ENCODE measurements at regions not wholly inside any gene's neighbourhood (a gene's known extent, or its start where the extent isn't known, plus 50 kb on each side); places are given as distances from the start of the nearest gene placed in this dataset.

DNA sequence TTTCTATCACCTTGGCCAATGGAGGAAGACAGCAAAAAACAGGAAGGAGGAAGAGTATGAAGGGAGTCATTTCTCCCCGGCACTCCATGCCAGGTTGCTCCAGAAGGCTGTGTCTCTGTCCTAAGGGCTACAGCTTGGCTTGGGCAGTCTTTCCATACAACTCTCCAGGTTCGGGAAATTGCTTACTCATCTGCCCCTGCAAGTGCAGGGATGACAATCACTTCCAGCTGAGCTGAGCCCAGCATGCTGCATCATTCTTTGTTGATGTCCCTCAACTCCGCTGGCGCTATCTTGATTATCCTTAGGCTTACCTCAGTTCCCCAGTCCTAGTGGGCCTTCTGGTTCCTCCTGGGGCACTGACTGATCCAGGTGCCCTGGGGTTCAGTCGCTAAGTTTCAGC, 86.9 kb upstream of the COPS8 start:
- no peak overlapping the region for H3K4me3 ChIP-seq (ENCODE audit: extremely low read depth in 1 of 4, insufficient read depth in 2 of 4, low read depth in 3 of 4, low read length in 4 of 4)

More for the DNA sequence above, 86.9 kb upstream of the COPS8 start:
- Histone ChIP-seq H2BK5ac (ENCODE audit: low read depth, low read length) (no peak overlapping the region), H4K8ac (ENCODE audit: extremely low read depth, insufficient read depth, low read length) (no peak overlapping the region; the same call in 1 of the 2 replicates), H3K4me1 (replicated peaks in 1 of 4; ENCODE audit: control insufficient read depth in 3 of 4, insufficient read depth in 4 of 4, low read length in 3 of 4) (peaks cover 3 to 11% (median 4%) of the 10 kb centered on the region in 4 experiments; a peak in 5 of 7 replicates), H3K4me2 (ENCODE audit: insufficient read depth in 1 of 2, low read depth in 2 of 2, low read length in 2 of 2) (no peak overlapping the region; a peak in 1 of 4 replicates), H3K79me1 (ENCODE audit: low read depth, low read length) (no peaks in the 10 kb centered on the region), H2BK15ac (ENCODE audit: low read length) (0 out of 2 replicates have a peak overlapping the region, but pooled peaks have one; percentile 8), H2BK20ac (ENCODE audit: low read length) (0 out of 2 replicates have a peak overlapping the region, but pooled peaks have one; percentile 27), H3K18ac (ENCODE audit: extremely low read depth, low read length) (no peak overlapping the region), H2AFZ (ENCODE audit: low read length) (no peak overlapping the region), H3K27ac (ENCODE audit: low read depth, low read length) (no peak overlapping the region), H3K23ac (ENCODE audit: insufficient read length) (no peak overlapping the region), H4K5ac (ENCODE audit: insufficient read length, low read depth, low read length) (no peak overlapping the region), H2AK5ac (ENCODE audit: low read depth, low read length) (no peak overlapping the region), H3K27me3 (replicated peaks in 1 of 4; ENCODE audit: control insufficient read depth in 3 of 4, extremely low read depth in 1 of 4, insufficient read depth in 3 of 4, low read length in 3 of 4) (no peaks in the 10 kb centered on the region), H3K9ac (replicated peaks in 1 of 4; ENCODE audit: extremely low read depth in 1 of 4, low read depth in 3 of 4, low read length in 3 of 4) (no peak overlapping the region), H3K56ac (replicated peaks; ENCODE audit: insufficient read length, low read depth, low read length) (no peak overlapping the region), H2BK120ac (replicated peaks; ENCODE audit: low read depth, low read length) (no peak overlapping the region), H3K9me3 (ENCODE audit: insufficient read depth in 2 of 2, low read depth in 1 of 2, low read length in 1 of 2) (peaks cover 12 to 14% of the 10 kb centered on the region in 2 experiments), H4K20me1 (replicated peaks in 1 of 2; ENCODE audit: control insufficient read depth in 1 of 2, insufficient read depth in 2 of 2, low read length in 2 of 2) (no peaks in the 10 kb centered on the region), H3K36me3 (ENCODE audit: control insufficient read depth in 2 of 4, insufficient read depth in 4 of 4, low read length in 3 of 4) (no peaks in the 10 kb centered on the region), H4K91ac (replicated peaks; ENCODE audit: insufficient read length, low read length) (no peak overlapping the region), H2BK12ac (ENCODE audit: low read depth, low read length) (no peak overlapping the region), H3K23me2 (ENCODE audit: low read depth, low read length) (no peaks in the 10 kb centered on the region), H3K79me2 (ENCODE audit: control insufficient read depth in 1 of 2, insufficient read depth in 2 of 2, low read length in 2 of 2) (no peaks in the 10 kb centered on the region), H3K14ac (ENCODE audit: insufficient read length) (no peak overlapping the region), H3K4ac (replicated peaks; ENCODE audit: insufficient read length, low read depth, low read length) (no peak overlapping the region)
- FAIRE-seq (no peak), DNase-seq (ENCODE audit: low read depth in 1 of 2, low spot score in 2 of 2) (no peak)
- POLR2A ChIA-PET (ENCODE audit: partially characterized antibody): no interaction called here
- CTCF ChIA-PET (ENCODE audit: partially characterized antibody): no interaction called here
- WGBS, 2 experiments (ENCODE audit: extremely low coverage in 1 of 2, insufficient coverage in 1 of 2, insufficient read length in 1 of 2, insufficient replicate concordance in 2 of 2, low coverage in 1 of 2, low lambda C conversion rate in 2 of 2, missing lambda C conversion rate in 1 of 2): 88% methylated on average over 5 of the region's 5 CpGs; no CpG with 5 or more reads in 1 of the 2 experiments

Data from H1 (cell line).